ENCODE measurements at regions not wholly inside any gene's neighbourhood (a gene's known extent, or its start where the extent isn't known, plus 50 kb on each side); places are given as distances from the start of the nearest gene placed in this dataset.

DNA sequence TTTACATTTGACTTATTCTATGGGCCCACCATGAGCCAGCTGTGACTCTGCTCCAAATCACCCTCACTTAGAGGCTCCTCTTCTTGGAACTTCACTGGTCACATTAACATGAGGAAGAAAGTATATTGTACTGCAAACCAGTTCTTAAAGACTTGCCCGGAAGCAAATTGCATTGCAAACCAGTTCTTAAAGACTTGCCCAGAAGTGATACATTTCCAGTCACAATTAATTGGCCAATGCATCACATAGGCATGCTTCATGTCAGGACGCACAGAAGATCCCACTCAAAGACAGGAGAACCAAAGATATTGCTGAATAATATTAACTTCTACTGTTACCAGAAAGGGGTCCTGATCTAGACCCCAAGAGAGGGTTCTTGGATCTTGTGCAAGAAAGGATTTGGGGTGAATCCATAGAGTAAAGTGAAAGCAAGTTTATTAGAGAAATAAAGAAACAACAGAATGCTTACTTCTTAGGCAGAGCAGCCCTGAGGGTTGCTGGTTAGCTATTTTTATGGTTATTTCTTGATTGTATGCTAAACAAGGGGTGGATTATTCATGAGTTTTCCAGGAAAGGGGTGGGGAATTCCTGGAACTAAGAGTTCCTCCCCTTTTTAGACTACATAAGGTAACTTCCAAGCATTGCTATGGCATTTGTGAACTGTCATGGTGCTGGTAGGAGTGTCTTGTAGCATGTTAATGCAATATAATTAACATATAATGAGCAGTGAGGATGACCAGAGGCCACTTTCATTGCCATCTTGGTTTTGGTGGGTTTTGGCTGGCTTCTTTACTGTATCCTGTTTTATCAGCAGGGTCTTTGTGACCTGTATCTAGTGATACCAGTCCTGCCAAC is 54.6 kb upstream of the HCCS start:
- TF ChIP-seq CTCF (conservative IDR thresholded peaks at IDR 0.05; ENCODE audit: low read depth, low read length) (no peak), RAD21 (IDR thresholded peaks at IDR 0.05; ENCODE audit: low read length) (no peak), POLR2A (IDR thresholded peaks at IDR 0.05; ENCODE audit: low read depth, low read length) (no peak), CEBPB (IDR thresholded peaks at IDR 0.05; ENCODE audit: low read depth, low read length) (no peak), BHLHE40 (IDR thresholded peaks at IDR 0.05; ENCODE audit: low read depth, low read length) (no peak)
